GM23248 (cell line): ENCODE measurements at regions not wholly inside any gene's neighbourhood (a gene's known extent, or its start where the extent isn't known, plus 50 kb on each side); places are given as distances from the start of the nearest gene placed in this dataset.

Experiments
- EZH2 ChIP-seq: fragments of 200-600 bp; sonication (generic); IDR thresholded peaks from 2 replicates; pipeline ENCODE4 v1.6.1; 2018; ENCODE audit warnings: antibody characterized with exemption, mild to moderate bottlenecking; ENCODE audit not compliant: insufficient read depth, poor library complexity, severe bottlenecking
- EZH2phosphoT487 ChIP-seq: fragments of 200-600 bp; sonication (generic); IDR thresholded peaks from 2 replicates; pipeline ENCODE4 v1.6.1; 2018; ENCODE audit warnings: antibody characterized with exemption, moderate library complexity, mild to moderate bottlenecking, low read depth; ENCODE audit not compliant: insufficient read depth

DNA sequence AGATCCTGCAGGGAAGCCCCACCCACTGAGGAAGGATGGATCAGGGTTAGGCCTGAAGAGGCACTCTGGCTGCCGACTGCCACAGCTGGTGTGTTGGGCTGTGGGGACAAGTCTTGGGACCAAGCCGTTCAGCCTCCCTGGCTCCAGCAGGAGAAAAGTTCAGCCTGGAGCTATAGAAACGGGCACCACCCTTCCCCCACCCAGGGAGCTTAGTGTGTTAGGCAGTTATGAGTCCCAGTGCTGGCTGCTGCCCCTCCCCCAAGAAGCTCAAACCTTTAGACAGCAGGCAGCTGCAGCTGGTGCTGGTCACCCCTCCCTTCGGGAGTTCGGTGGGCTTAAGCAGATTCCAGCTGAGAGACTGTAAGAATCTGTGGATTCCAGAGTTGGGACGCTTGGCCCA, 447.1 kb upstream of the HS6ST1 start:
- TF ChIP-seq EZH2 = no peak
- TF ChIP-seq EZH2phosphoT487 = no peak
